HG02798 (cell line): ENCODE measurements at regions not wholly inside any gene's neighbourhood (a gene's known extent, or its start where the extent isn't known, plus 50 kb on each side); places are given as distances from the start of the nearest gene placed in this dataset.
"Not testable (repeated sequence)": the region's sequence is repeated elsewhere in the genome, so short reads cannot be mapped to it uniquely, and the experiment has no call there.

Source experiments
- ATAC-seq: cut with Tn5 transposase; IDR thresholded peaks from one replicate; pipeline ENCODE4 v1.9.1; 2021; ENCODE audit warnings: mild to moderate bottlenecking; ENCODE audit not compliant: unreplicated experiment, poor library complexity

GRCh38 chr2:185245216-185245615 lies 493.4 kb upstream of the FSIP2 start:
- no peak for ATAC-seq

GRCh38 chr2:185245806-185246205 lies 492.8 kb upstream of the FSIP2 start:
- ATAC-seq, result no peak

- ATAC-seq, result no peak
These were observed 491.9 kb upstream of the FSIP2 start for GRCh38 chr2:185246717-185247116.

GRCh38 chr2:185255566-185255965 lies 483.0 kb upstream of the FSIP2 start:
- peak; percentile 52 for ATAC-seq

- ATAC-seq, result no peak
These were observed 472.9 kb upstream of the FSIP2 start for GRCh38 chr2:185265747-185266146.

- no peak for ATAC-seq
These were observed 470.0 kb upstream of the FSIP2 start for GRCh38 chr2:185268651-185269050.

- no peak for ATAC-seq
These were observed 463.7 kb upstream of the FSIP2 start for GRCh38 chr2:185274718-185275484.

GRCh38 chr2:185275979-185276378 lies 462.6 kb upstream of the FSIP2 start:
- not testable (repeated sequence) for ATAC-seq

- no peak for ATAC-seq
These were observed 459.8 kb upstream of the FSIP2 start for GRCh38 chr2:185278761-185279160.

GRCh38 chr2:185279999-185280398 lies 458.6 kb upstream of the FSIP2 start:
- ATAC-seq, result peak; percentile 37

GRCh38 chr2:185284696-185285095 lies 453.9 kb upstream of the FSIP2 start:
- ATAC-seq, result no peak

GRCh38 chr2:185290012-185290411 lies 448.6 kb upstream of the FSIP2 start:
- ATAC-seq, result not testable (repeated sequence)

GRCh38 chr2:185291035-185291647 lies 447.5 kb upstream of the FSIP2 start:
- ATAC-seq, result peak; percentile 96

- no peak for ATAC-seq
These were observed 438.7 kb upstream of the FSIP2 start for GRCh38 chr2:185299867-185300266.

GRCh38 chr2:185306119-185306518 lies 432.5 kb upstream of the FSIP2 start:
- ATAC-seq, result no peak

- peak; percentile 76 for ATAC-seq
These were observed 422.2 kb upstream of the FSIP2 start for GRCh38 chr2:185316383-185316782.

- no peak for ATAC-seq
These were observed 420.3 kb upstream of the FSIP2 start for GRCh38 chr2:185318271-185318724.

- ATAC-seq, result no peak
These were observed 402.7 kb upstream of the FSIP2 start for GRCh38 chr2:185335879-185336278.

GRCh38 chr2:185337033-185337432 lies 401.6 kb upstream of the FSIP2 start:
- ATAC-seq, result no peak

- no peak for ATAC-seq
These were observed 400.5 kb upstream of the FSIP2 start for GRCh38 chr2:185338104-185338503.

- ATAC-seq, result no peak
These were observed 391.2 kb upstream of the FSIP2 start for GRCh38 chr2:185347445-185347844.

GRCh38 chr2:185360776-185361175 lies 377.8 kb upstream of the FSIP2 start:
- no peak for ATAC-seq
